BLaER1 (cell line): ENCODE measurements at regions not wholly inside any gene's neighbourhood (a gene's known extent, or its start where the extent isn't known, plus 50 kb on each side); places are given as distances from the start of the nearest gene placed in this dataset.

ENCODE experiments used
- H3K27ac ChIP-seq: shearing (Covaris generic); formaldehyde crosslinking; 2 replicates; pipeline ENCODE4 v1.8.1; 2022
- H3K27me3 ChIP-seq: shearing (Covaris generic); formaldehyde crosslinking; 2 replicates; pipeline ENCODE4 v1.8.1; 2022
- H3K36me3 ChIP-seq: shearing (Covaris generic); formaldehyde crosslinking; 2 replicates; pipeline ENCODE4 v1.8.1; 2022
- H3K4me1 ChIP-seq: shearing (Covaris generic); formaldehyde crosslinking; 2 replicates; pipeline ENCODE4 v1.8.1; 2022
- H3K4me2 ChIP-seq: shearing (Covaris generic); formaldehyde crosslinking; 2 replicates; pipeline ENCODE4 v1.8.1; 2022
- H3K4me3 ChIP-seq: shearing (Covaris generic); formaldehyde crosslinking; 2 replicates; pipeline ENCODE4 v1.8.1; 2022
- H3K9ac ChIP-seq: shearing (Covaris generic); formaldehyde crosslinking; 2 replicates; pipeline ENCODE4 v1.8.1; 2022
- H3K9me3 ChIP-seq: shearing (Covaris generic); formaldehyde crosslinking; 2 replicates; pipeline ENCODE4 v1.8.1; 2022
- H4K20me1 ChIP-seq: shearing (Covaris generic); formaldehyde crosslinking; 2 replicates; pipeline ENCODE4 v1.8.1; 2022
- Cebpa-rat ChIP-seq: shearing (Covaris generic); IDR thresholded peaks from 2 replicates; pipeline ENCODE4 v1.8.1; 2022

GRCh38 chr19:31955061-31955460 lies 390.3 kb upstream of the ZNF507 start:
- H3K36me3 ChIP-seq: no peaks in the 10 kb centered on the region

GRCh38 chr19:31955884-31956283 lies 389.5 kb upstream of the ZNF507 start:
- Histone ChIP-seq H3K4me3 (no peak overlapping the region), H3K4me2 (no peak overlapping the region), H3K27ac (no peak overlapping the region), H3K4me1 (peaks cover 6% of the 10 kb centered on the region; the same call in 1 of the 2 replicates), H3K27me3 (no peaks in the 10 kb centered on the region), H3K36me3 (no peaks in the 10 kb centered on the region), H4K20me1 (no peaks in the 10 kb centered on the region), H3K9me3 (no peaks in the 10 kb centered on the region), H3K9ac (no peak overlapping the region)
- no peak for TF ChIP-seq Cebpa-rat

More at GRCh38 chr19:31955061-31955460, 390.3 kb upstream of the ZNF507 start:
- Histone ChIP-seq H3K4me3 (no peak overlapping the region), H3K27ac (no peak overlapping the region), H3K4me2 (no peak overlapping the region), H3K4me1 (peaks cover 6% of the 10 kb centered on the region; the same call in 1 of the 2 replicates), H3K9me3 (no peaks in the 10 kb centered on the region), H3K27me3 (no peaks in the 10 kb centered on the region), H4K20me1 (no peaks in the 10 kb centered on the region), H3K9ac (no peak overlapping the region)
- TF ChIP-seq Cebpa-rat: no peak

DNA sequence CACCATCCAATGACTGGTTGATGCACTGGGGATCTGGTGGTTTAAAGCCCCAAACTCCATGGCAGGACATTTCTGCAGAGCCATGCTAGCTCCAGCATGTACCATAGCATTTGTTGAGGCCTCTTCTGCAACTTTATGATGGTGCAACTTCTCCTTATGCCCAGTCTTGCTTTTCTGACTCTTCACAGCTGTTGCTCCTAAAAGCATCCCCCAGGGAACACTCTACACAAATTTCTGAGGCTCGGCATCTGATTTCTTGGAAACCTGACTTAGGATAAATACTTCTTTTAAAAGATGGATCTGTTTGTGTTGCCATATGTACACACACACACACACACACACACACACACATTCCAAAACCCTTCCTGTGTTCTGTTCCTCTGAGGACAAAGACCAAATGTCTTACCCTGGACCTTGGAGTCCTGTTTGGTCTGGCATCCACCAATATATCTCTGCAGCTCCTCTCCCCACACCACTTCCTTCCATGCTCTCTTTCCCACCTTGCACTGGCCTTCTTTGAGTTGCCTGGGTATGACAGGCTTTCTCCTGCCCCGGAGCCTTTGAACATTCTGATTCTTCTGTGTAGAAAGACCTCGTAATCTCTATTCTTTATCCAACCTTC lies 388.5 kb upstream of the ZNF507 start:
- H3K4me1 ChIP-seq: peaks cover 6% of the 10 kb centered on the region; the same call in 1 of the 2 replicates
- H4K20me1 ChIP-seq: no peaks in the 10 kb centered on the region
- no peak for TF ChIP-seq Cebpa-rat

GRCh38 chr19:31957711-31958110 lies 387.7 kb upstream of the ZNF507 start:
- Histone ChIP-seq H3K4me2 (no peak overlapping the region), H3K27me3 (no peaks in the 10 kb centered on the region)

More for the DNA sequence above, 388.5 kb upstream of the ZNF507 start:
- no peak overlapping the region for H3K4me2 ChIP-seq
- no peaks in the 10 kb centered on the region for H3K27me3 ChIP-seq
- H3K9ac ChIP-seq: no peak overlapping the region
- no peak overlapping the region for H3K4me3 ChIP-seq
- H3K27ac ChIP-seq: no peak overlapping the region
- H3K36me3 ChIP-seq: no peaks in the 10 kb centered on the region
- H3K9me3 ChIP-seq: no peaks in the 10 kb centered on the region

DNA sequence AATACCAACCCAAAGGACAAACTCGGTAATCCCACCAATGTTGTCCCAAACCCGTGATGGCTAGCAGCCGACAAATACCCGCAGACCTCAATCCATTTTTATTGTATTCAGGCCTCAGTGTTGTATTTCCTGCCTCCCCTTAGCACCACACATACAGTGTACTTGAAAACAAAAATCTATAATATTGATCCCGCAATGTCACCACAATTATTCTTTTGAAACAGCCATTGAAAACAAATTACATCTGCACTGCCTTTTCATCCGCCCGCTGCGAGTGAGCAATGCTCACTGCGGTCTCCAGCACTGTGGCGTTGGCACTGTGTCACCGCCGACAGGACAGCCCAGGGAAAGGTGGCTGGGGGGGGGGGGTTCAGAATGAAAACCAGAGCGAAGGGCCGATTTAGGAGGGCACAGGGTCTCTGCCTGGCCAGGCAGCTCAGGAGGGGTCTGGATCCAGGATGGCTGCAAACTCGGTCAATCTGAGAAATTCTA lies 385.8 kb upstream of the ZNF507 start:
- no peak overlapping the region for H3K4me2 ChIP-seq
- TF ChIP-seq Cebpa-rat: no peak
- H3K9me3 ChIP-seq: no peaks in the 10 kb centered on the region
- no peaks in the 10 kb centered on the region for H3K36me3 ChIP-seq
- no peak overlapping the region for H3K27ac ChIP-seq
- no peak overlapping the region for H3K4me3 ChIP-seq
- H3K9ac ChIP-seq: no peak overlapping the region
- H4K20me1 ChIP-seq: no peaks in the 10 kb centered on the region
- H3K4me1 ChIP-seq: peaks cover 6% of the 10 kb centered on the region; the same call in 1 of the 2 replicates
- no peaks in the 10 kb centered on the region for H3K27me3 ChIP-seq

More at GRCh38 chr19:31957711-31958110, 387.7 kb upstream of the ZNF507 start:
- H3K4me1 ChIP-seq: peaks cover 6% of the 10 kb centered on the region; the same call in 1 of the 2 replicates
- no peaks in the 10 kb centered on the region for H3K9me3 ChIP-seq
- H3K9ac ChIP-seq: no peak overlapping the region
- no peak for TF ChIP-seq Cebpa-rat
- H3K4me3 ChIP-seq: no peak overlapping the region
- no peaks in the 10 kb centered on the region for H4K20me1 ChIP-seq
- H3K36me3 ChIP-seq: no peaks in the 10 kb centered on the region
- no peak overlapping the region for H3K27ac ChIP-seq

DNA sequence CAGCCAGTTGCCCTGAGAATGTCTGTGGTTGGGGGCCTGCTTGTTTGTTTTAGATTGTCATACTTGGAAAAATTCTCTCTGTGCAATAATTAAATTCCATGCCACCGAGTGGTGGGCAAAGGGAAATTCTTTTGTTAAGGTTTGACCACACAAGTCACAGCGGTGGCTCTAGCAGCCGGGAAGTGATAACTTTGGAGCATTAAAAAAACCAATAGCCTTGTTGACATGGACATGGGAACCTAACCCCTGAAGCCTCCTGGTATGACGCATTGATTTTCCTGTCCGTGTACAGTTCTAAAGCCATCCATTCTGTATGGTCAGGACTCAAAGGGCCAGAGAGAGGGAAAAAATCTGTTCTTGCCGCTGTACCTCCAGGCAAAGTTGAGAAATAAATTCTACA lies 384.9 kb upstream of the ZNF507 start:
- H3K4me2 ChIP-seq: no peak overlapping the region
- no peaks in the 10 kb centered on the region for H4K20me1 ChIP-seq
- no peaks in the 10 kb centered on the region for H3K27me3 ChIP-seq
- TF ChIP-seq Cebpa-rat: no peak
- H3K4me1 ChIP-seq: peaks cover 6% of the 10 kb centered on the region; the same call in 1 of the 2 replicates
- H3K27ac ChIP-seq: no peak overlapping the region
- no peak overlapping the region for H3K9ac ChIP-seq
- H3K9me3 ChIP-seq: no peaks in the 10 kb centered on the region
- no peaks in the 10 kb centered on the region for H3K36me3 ChIP-seq
- no peak overlapping the region for H3K4me3 ChIP-seq

DNA sequence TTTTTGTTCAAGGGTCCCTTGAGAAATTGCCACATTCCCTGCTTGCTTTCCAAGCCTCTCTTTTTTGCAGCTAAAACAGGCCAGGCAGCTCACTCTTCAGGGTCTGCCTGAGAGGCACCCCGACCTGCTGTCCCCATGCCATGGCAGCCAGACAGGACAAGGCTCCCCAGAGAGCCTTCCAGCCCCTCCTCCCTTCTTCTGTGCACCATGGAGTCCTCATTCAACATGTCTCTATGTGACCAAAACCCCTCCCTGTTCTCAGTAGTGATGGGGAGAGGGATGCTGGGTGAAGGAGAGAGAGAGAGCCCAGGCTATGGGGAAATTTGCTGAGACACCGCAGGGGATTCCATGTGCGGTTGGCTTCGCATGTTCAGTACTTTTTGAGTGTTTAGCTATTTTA lies 384.2 kb upstream of the ZNF507 start:
- Histone ChIP-seq H3K9ac (no peak overlapping the region), H3K4me2 (no peak overlapping the region), H3K9me3 (no peaks in the 10 kb centered on the region), H4K20me1 (no peaks in the 10 kb centered on the region), H3K4me3 (no peak overlapping the region), H3K4me1 (peaks cover 6% of the 10 kb centered on the region; the same call in 1 of the 2 replicates), H3K27ac (no peak overlapping the region), H3K36me3 (no peaks in the 10 kb centered on the region), H3K27me3 (no peaks in the 10 kb centered on the region)
- TF ChIP-seq Cebpa-rat: no peak

DNA sequence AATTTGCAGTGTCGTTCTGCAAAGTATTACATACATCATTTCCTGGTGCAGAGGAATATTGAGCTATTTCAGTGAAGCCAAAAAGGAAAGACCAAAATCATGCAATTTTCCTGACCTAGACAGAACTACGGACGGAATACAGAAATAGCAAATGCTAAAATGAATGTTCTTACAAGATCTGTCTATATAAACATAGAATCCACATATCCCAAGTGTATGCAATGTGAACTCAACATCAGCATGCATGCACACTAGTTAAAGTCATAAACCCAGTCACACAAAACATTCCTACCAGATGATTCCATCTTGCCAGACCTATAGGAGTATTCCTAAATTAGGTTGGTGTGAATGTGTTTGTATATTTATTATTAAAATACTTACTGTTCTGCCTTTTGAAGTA lies 383.7 kb upstream of the ZNF507 start:
- H3K4me1 ChIP-seq: peaks cover under 1% of the 10 kb centered on the region; the same call in 1 of the 2 replicates
- TF ChIP-seq Cebpa-rat: no peak
- H3K4me2 ChIP-seq: no peak overlapping the region
- H3K9me3 ChIP-seq: no peaks in the 10 kb centered on the region
- H4K20me1 ChIP-seq: no peaks in the 10 kb centered on the region
- no peaks in the 10 kb centered on the region for H3K27me3 ChIP-seq
- H3K36me3 ChIP-seq: no peaks in the 10 kb centered on the region
- no peak overlapping the region for H3K27ac ChIP-seq
- H3K9ac ChIP-seq: no peak overlapping the region
- no peak overlapping the region for H3K4me3 ChIP-seq

DNA sequence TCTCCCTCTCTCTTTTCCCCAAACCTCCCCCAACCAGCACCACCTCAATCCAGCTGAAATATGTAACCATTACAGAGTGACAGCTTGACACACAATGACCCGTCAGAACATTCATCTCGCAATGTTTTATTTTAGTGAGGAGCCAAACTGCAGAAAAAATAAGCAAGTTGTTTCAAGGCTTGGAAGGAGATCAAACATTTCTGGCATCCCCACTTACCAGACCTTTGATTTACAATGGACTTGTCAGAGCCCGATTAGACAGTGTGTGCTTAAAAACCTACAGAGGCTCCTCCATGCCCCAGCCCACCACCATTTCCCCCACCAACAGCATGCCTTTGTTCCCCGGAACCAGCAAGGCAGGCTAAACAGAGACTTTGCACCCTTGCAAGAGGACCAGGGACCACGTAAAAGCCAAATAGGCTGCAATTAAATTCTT lies 382.8 kb upstream of the ZNF507 start:
- Histone ChIP-seq H3K27ac (no peak overlapping the region), H3K4me1 (no peaks in the 10 kb centered on the region), H3K4me3 (no peak overlapping the region), H3K27me3 (no peaks in the 10 kb centered on the region), H3K9ac (no peak overlapping the region), H4K20me1 (no peaks in the 10 kb centered on the region), H3K9me3 (no peaks in the 10 kb centered on the region), H3K36me3 (no peaks in the 10 kb centered on the region), H3K4me2 (no peak overlapping the region)
- no peak for TF ChIP-seq Cebpa-rat

DNA sequence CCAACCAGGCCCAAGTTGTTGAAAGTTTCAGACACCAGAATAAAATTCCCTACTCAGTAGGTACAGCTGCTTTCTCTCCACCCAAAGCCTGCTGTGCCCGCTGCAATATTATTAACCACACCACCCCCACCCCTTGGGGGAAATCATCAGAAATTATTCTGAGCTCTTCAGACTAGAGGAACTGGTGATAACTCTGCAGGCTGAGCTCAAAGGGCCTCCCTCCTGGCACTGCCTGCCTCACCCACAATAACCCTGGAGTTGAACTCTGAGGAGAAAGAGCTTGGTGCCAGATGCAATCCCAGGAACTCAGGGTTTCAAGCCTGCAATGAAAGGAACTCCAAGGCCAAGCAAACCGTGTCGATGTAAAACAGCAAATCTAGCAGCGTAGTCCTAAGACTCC lies 381.7 kb upstream of the ZNF507 start:
- Histone ChIP-seq H3K9me3 (no peaks in the 10 kb centered on the region), H3K27ac (no peak overlapping the region), H3K4me1 (no peaks in the 10 kb centered on the region), H4K20me1 (no peaks in the 10 kb centered on the region), H3K4me2 (no peak overlapping the region), H3K36me3 (no peaks in the 10 kb centered on the region), H3K9ac (no peak overlapping the region), H3K4me3 (no peak overlapping the region), H3K27me3 (no peaks in the 10 kb centered on the region)
- TF ChIP-seq Cebpa-rat: no peak
